GM11168 (cell line): ENCODE measurements at regions not wholly inside any gene's neighbourhood (a gene's known extent, or its start where the extent isn't known, plus 50 kb on each side); places are given as distances from the start of the nearest gene placed in this dataset.
"Not testable (repeated sequence)": the region's sequence is repeated elsewhere in the genome, so short reads cannot be mapped to it uniquely, and the experiment has no call there.

ENCODE experiments used
- in situ Hi-C: fragments of 300-500 bp; cut with MboI; formaldehyde crosslinking; loops from one replicate; pipeline ENCODE4 v1.12.0; 2022; ENCODE audit warnings: low sequenced_read_pairs; ENCODE audit not compliant: unreplicated experiment

DNA sequence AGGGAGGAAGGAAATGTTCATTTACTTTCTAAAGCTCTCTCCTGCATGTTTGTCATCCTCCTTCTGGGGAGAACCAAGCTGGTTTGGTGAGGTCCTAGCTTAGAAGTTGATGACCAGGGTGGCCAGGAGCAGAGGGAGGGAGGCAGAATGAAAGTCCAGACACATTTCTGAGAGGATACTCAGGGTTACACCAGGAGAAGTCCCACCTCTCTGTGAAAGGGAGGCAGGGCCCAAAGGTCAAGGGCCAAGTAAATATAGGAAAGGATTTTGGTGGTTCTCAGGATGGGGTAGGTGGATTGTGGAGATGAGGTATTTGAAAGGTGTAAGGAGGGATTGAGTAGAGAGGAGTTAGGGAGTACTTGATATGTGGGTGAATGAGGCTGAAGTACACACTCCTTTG lies 58.0 kb upstream of the FBXO11 start:
- in situ Hi-C loops = no loop called here

DNA sequence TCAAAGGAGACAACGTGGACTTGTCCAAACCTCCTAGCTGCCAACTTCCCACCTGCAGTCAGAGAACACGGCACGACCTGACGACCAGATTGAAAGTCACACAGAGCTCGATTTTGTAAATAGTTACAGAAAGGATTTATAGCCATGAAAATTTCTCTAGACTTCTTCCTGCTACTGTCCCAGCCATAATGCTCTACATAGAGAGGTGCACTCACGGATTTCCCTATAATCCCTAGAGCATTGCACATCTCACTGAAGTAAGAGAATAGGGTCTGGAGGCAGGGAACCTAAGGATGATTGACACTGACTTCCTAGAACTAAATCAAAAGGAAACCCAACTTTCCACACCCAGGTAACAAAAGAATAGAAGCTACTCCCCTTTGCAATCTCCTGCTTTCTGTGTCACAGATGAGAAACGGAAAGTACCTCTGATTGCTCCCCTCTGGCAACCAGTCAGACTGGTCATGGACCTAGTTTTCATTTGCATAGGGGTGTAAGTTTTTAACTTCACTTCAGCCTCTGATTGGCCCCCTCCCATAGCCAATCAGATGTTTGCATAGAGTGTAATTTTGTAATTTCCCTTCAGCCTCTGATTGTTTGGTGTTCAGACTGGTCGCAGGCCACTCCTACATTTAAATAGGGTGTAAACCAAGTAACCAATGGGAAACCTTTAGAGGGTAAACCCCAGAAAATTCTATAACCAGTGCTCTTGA lies 58.6 kb upstream of the FBXO11 start:
- in situ Hi-C loops = no loop called here

GRCh38 chr2:47976728-47977127 lies 70.4 kb upstream of the FBXO11 start:
- in situ Hi-C loops = not testable (repeated sequence)

DNA sequence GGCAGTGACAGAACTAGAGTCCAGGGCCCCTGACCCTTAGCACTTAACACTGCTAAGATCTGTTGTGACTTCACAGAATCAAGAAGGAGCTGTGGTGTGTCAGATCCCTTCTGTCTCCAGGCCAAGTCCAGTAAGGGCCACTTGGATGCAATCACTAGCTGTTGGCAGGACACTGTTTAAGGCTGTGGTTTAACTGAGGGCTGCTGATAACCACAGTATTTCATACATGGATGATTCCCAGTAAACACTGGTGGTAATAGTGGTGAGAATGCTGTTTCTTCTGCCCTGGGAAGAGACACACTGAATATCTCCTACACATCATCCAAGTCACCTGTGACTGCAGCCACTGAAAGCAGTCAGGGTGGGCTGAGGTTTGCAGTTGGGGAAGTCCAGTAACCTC lies 77.7 kb upstream of the FBXO11 start:
- in situ Hi-C loops = no loop called here

- in situ Hi-C loops = no loop called here
Measured at GRCh38 chr2:47990503-47990902, 84.2 kb upstream of the FBXO11 start.

- in situ Hi-C loops = no loop called here
Measured at GRCh38 chr2:47992671-47993070, 86.4 kb upstream of the FBXO11 start.

GRCh38 chr2:47996808-47997207 lies 90.5 kb upstream of the FBXO11 start:
- in situ Hi-C loops = no loop called here

DNA sequence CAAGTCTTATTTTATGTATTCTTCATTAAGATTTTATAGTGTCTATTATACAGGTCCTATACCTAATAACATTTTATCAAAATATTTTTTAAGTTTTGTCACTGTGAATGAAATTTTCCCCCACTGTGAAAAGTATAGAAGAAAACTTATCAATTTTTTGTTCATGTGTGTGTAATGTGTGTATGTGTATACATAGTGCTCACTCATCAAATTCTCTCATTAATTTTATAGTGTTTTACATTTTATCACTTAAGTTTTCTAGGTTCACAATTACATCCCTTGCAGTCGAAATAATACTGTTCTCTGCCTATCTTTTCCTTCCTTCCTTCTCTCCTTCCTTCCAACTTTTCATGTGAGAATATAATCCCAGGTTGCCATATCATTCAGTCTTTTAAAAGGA lies 93.2 kb upstream of the FBXO11 start:
- in situ Hi-C loops = no loop called here

DNA sequence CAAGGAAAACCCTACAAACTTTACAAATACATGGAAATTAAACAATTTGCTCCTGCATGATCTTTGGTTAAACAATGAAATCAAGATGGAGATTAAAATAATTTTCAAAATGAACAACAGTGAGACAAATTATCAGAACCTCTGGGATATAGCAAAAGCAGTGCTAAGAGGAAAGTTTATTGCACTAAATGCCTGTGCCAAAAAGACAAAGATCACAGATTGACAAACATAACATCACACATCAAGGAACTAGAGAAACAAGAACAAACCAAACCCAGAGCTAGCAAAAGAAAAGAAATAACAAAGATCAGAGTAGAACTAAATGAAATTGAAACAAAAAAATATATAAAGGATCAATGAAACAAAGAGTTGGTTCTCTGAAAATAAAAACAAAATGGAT lies 95.2 kb upstream of the FBXO11 start:
- in situ Hi-C loops = no loop called here

DNA sequence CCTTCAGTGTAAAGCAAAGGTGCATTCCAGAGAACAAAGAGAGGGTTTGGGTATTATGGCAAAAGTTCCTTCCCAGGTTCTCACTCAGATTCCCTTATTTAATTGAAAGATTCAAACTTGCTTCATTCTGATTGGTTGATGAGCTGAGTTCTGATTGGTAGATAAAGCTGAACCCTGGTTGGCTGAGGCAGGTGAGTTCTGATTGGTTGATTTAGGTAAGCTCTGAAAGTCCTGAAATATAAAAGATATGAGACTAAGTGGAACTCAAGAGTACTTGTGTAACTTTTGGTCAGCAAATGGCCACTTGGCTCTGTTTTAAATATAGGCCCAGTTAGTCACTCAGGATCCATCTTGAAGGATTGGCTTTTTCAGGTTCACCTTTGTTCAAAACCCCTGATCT lies 99.8 kb upstream of the FBXO11 start:
- in situ Hi-C loops = no loop called here

GRCh38 chr2:48007699-48008268 lies 101.5 kb upstream of the FBXO11 start:
- in situ Hi-C loops = no loop called here

DNA sequence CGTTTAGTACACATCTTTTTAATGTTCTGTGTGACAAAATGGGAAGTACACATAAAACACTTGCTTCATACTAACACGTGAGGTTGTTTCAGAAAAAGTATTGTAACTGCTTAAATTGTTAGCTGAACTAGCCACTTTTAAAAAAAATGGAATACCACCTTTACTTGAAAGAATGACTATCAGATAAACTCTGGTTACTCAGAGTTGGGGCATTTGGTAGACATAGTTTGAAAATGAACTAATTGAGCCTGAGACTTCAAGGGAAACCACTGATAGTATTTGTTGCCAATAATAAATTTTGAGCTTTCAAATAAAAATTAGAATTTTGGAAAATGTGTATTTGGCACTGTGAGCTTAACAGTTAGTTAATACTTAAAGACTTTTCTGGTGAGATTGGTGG lies 103.0 kb upstream of the FBXO11 start:
- in situ Hi-C loops = no loop called here

GRCh38 chr2:48015421-48015820 lies 109.1 kb upstream of the FBXO11 start:
- in situ Hi-C loops = no loop called here

GRCh38 chr2:48016225-48017019 lies 110.1 kb upstream of the FBXO11 start:
- in situ Hi-C loops = no loop called here

DNA sequence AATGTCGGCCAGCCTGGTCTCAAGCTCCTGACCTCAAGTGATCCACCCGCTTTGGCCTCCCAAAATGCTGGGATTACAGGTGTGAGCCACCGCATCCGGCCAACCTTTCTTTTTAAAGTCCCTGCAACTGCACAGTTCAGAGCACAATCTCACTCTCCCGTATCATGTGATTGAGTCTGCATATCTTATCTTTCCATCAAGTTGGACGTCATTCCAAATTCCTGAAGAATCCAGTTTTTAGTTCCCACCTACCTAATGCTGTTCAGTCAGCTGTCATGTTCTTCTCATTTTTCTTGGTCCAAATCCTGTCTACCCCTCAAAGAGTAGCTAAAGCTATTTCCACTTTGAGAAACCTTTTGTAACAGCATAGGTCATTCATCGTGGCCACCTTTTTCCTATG lies 110.8 kb upstream of the FBXO11 start:
- in situ Hi-C loops = no loop called here

- in situ Hi-C loops = no loop called here
Measured at GRCh38 chr2:48018480-48018879, 112.2 kb upstream of the FBXO11 start.

GRCh38 chr2:48026865-48027264 lies 120.6 kb upstream of the FBXO11 start:
- in situ Hi-C loops = no loop called here

GRCh38 chr2:48032765-48033164 lies 126.5 kb upstream of the FBXO11 start:
- in situ Hi-C loops = no loop called here

GRCh38 chr2:48034295-48034694 lies 128.0 kb upstream of the FBXO11 start:
- in situ Hi-C loops = no loop called here

DNA sequence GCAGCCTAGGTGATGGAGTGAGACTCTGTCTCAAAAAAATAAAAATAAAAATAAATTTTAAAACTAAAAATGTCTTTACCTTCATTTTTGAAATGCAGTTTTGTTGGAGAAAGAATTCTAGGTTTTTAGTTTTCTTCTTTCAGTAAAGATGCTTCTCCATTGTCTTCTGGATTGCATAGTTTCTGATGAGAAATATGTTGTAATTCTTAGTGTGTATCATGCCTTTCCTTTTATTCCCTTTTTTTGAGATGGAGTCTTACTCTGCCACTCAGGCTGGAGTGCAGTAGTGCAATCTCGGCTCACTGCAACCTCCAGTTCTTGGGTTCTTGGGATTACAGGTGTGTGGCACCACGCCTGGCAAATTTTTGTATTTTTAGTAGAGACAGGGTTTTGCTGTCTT lies 130.0 kb upstream of the FBXO11 start:
- in situ Hi-C loops = no loop called here

GRCh38 chr2:48039209-48039990 lies 133.1 kb upstream of the FBXO11 start:
- in situ Hi-C loops = no loop called here
